PC-3 (cell line): ENCODE measurements at regions not wholly inside any gene's neighbourhood (a gene's known extent, or its start where the extent isn't known, plus 50 kb on each side); places are given as distances from the start of the nearest gene placed in this dataset.

Experiments
- ATAC-seq: fragments of 200-7000 bp; cut with Tn5 transposase; 2 replicates; pipeline ENCODE4 v1.9.1; 2020; ENCODE audit warnings: mild to moderate bottlenecking, moderate library complexity
- BruUV-seq: library from RNA; stranded (reverse); fragments of 400-500 nt; replicated peaks from 2 replicates; lab custom pipeline; 2021; lab: Mats Ljungman, UMichigan
- CTCF ChIA-PET: fragments of 300-600 bp; sonication (Branson Sonifier 250); formaldehyde crosslinking; loops from one replicate; lab custom pipeline; 2022; ENCODE audit warnings: antibody characterized with exemption; lab: Charles Lee
- POLR2A ChIA-PET: fragments of 300-600 bp; sonication (Branson Sonifier 250); formaldehyde crosslinking; loops from one replicate; lab custom pipeline; 2022; ENCODE audit warnings: antibody characterized with exemption; ENCODE audit not compliant: unreplicated experiment; lab: Charles Lee
- DNase-seq: peaks from one replicate; pipeline ENCODE4 v3.0.0-alpha.2; 2015
- H2AFZ ChIP-seq: fragments of 300-600 bp; sonication (generic); 2 replicates; pipeline ENCODE4 v1.6.0; 2016; ENCODE audit warnings: antibody characterized with exemption, low read length
- H3F3A ChIP-seq: fragments of 300-600 bp; sonication (generic); one replicate; pipeline ENCODE4 v1.6.0; 2017; ENCODE audit warnings: antibody characterized with exemption, low read length, control low read depth, mild to moderate bottlenecking; ENCODE audit not compliant: unreplicated experiment
- H3K27ac ChIP-seq: fragments of 300-600 bp; sonication (generic); 2 replicates; pipeline ENCODE4 v1.5.1; 2016; ENCODE audit warnings: mild to moderate bottlenecking, low read length
- H3K27me3 ChIP-seq: fragments of 300-600 bp; sonication (generic); 2 replicates; pipeline ENCODE4 v1.6.1; 2016; ENCODE audit warnings: low read length, mixed read lengths
- H3K36me3 ChIP-seq: fragments of 300-600 bp; sonication (generic); 2 replicates; pipeline ENCODE4 v1.6.1; 2016; ENCODE audit warnings: low read depth, mixed run types, low read length, mixed read lengths
- H3K4me1 ChIP-seq: fragments of 300-600 bp; sonication (generic); 2 replicates; pipeline ENCODE4 v1.5.1; 2016; ENCODE audit warnings: low read length; ENCODE audit not compliant: insufficient read depth
- H3K4me2 ChIP-seq: fragments of 300-600 bp; sonication (generic); 2 replicates; pipeline ENCODE4 v1.6.0; 2016; ENCODE audit warnings: low read length
- H3K4me3 ChIP-seq: fragments of 300-600 bp; sonication (generic); 2 replicates; pipeline ENCODE4 v1.5.1; 2016; ENCODE audit warnings: mild to moderate bottlenecking, low read length, mixed read lengths
- H3K79me2 ChIP-seq: fragments of 300-600 bp; sonication (generic); 2 replicates; pipeline ENCODE4 v1.6.1; 2017; ENCODE audit warnings: low read length, mixed read lengths
- H3K9ac ChIP-seq: fragments of 300-600 bp; sonication (generic); 2 replicates; pipeline ENCODE4 v1.6.0; 2016; ENCODE audit warnings: mild to moderate bottlenecking, low read length
- H3K9me2 ChIP-seq: fragments of 300-600 bp; sonication (generic); replicated peaks from 2 replicates; pipeline ENCODE4 v1.6.1; 2016; ENCODE audit warnings: mixed run types, low read length, mixed read lengths
- H3K9me3 ChIP-seq: fragments of 300-600 bp; sonication (generic); 2 replicates; pipeline ENCODE4 v1.6.1; 2016; ENCODE audit warnings: low read length, mixed read lengths
- H4K20me1 ChIP-seq: fragments of 300-600 bp; sonication (generic); 2 replicates; pipeline ENCODE4 v1.6.1; 2016; ENCODE audit warnings: low read length, mixed read lengths
- CTCF ChIP-seq: fragments of 300-600 bp; sonication (generic); conservative IDR thresholded peaks from 2 replicates; pipeline ENCODE4 v1.5.1; 2017; ENCODE audit warnings: antibody characterized with exemption, low read depth, mild to moderate bottlenecking, low read length
- EZH2 ChIP-seq: fragments of 300-600 bp; sonication (generic); IDR thresholded peaks from one replicate; pipeline ENCODE4 v1.6.1; 2017; ENCODE audit warnings: antibody characterized with exemption, mild to moderate bottlenecking, low read length; ENCODE audit not compliant: unreplicated experiment
- EZH2phosphoT487 ChIP-seq: fragments of 300-600 bp; sonication (generic); IDR thresholded peaks from 2 replicates; pipeline ENCODE4 v1.6.1; 2018; ENCODE audit warnings: mild to moderate bottlenecking, antibody characterized with exemption, low read length, borderline replicate concordance
- intact Hi-C: fragments of 100-400 bp; cut with micrococcal nuclease; formaldehyde crosslinking; loops from 2 replicates; pipeline ENCODE4 v1.9.0; 2023

GRCh38 chr2:237202288-237203030, 116.8 kb downstream of the COPS8 start:
- H3K4me3 ChIP-seq, result peak overlapping the region; percentile 40
- ATAC-seq (peak; percentile 19; the same call in 1 of the 2 replicates), DNase-seq (no peak)
- no peaks in the 10 kb centered on the region for H3F3A ChIP-seq
- H4K20me1 ChIP-seq, result no peaks in the 10 kb centered on the region
- no peaks in the 10 kb centered on the region for H3K79me2 ChIP-seq
- H3K36me3 ChIP-seq, result no peaks in the 10 kb centered on the region
- H3K27me3 ChIP-seq, result no peaks in the 10 kb centered on the region
- peaks cover 51% of the 10 kb centered on the region for H3K4me1 ChIP-seq
- POLR2A ChIA-PET, result interaction anchor here (0.5 to 0.6 kb wide), 2 partner anchors 11 to 110 kb away, joined by 3 to 12 read pairs; no protein-coding TSS in a partner anchor
- H3K9me3 ChIP-seq, result no peaks in the 10 kb centered on the region
- intact Hi-C loops, result loop anchor here (2.0 kb wide), 1 partner anchor 24 kb away; no protein-coding TSS in a partner anchor
- H3K27ac ChIP-seq, result peak overlapping the region; percentile 71
- CTCF ChIA-PET, result no interaction called here
- BruUV-seq, result no TSS peak
- peak overlapping the region; percentile 76 for H3K4me2 ChIP-seq
- H3K9me2 ChIP-seq, result no peaks in the 10 kb centered on the region
- TF ChIP-seq EZH2phosphoT487, result no peak
- no peak for TF ChIP-seq EZH2
- no peak overlapping the region for H2AFZ ChIP-seq
- no peak overlapping the region; the same call in 1 of the 2 replicates for H3K9ac ChIP-seq

DNA sequence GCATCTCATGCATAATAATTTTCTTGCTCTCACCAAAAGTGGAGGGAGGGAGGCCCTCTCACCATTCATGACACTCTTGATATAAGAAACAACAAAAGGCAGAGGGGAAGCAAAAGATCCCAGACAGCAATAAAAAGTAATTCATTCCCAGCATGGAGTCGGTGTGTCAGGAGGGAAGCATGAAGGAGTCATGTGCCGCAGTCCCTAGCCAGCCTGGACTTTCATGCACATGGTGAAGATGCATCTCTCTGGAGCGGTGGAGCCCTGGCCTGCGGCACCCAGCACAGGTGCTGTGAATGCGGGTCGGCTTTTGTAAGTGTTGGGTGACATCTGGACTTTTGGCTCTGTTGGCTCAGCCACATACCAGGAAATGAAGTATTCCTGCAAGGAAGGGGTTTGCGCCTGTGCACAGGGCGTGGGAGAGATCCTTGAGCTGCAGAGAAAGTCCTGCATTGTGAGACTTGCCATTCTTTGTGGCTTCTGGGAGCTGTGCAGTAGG, 119.4 kb downstream of the COPS8 start:
- Histone ChIP-seq H3K9me3 (no peaks in the 10 kb centered on the region), H4K20me1 (no peaks in the 10 kb centered on the region), H3K4me1 (peaks cover 35% of the 10 kb centered on the region), H3K36me3 (no peaks in the 10 kb centered on the region), H3K4me2 (no peak overlapping the region), H3K9me2 (no peaks in the 10 kb centered on the region), H3F3A (no peaks in the 10 kb centered on the region), H3K27me3 (no peaks in the 10 kb centered on the region), H3K4me3 (no peak overlapping the region), H3K27ac (no peak overlapping the region), H3K79me2 (no peaks in the 10 kb centered on the region), H2AFZ (no peak overlapping the region), H3K9ac (no peak overlapping the region)
- no peak for ATAC-seq
- CTCF ChIA-PET, result no interaction called here
- intact Hi-C loops, result no loop called here
- DNase-seq, result no peak
- POLR2A ChIA-PET, result no interaction called here
- TF ChIP-seq CTCF, result no peak
- TF ChIP-seq EZH2phosphoT487, result no peak
- TF ChIP-seq EZH2, result no peak
- no TSS peak for BruUV-seq

GRCh38 chr2:237205561-237205971, 119.9 kb downstream of the COPS8 start:
- no peaks in the 10 kb centered on the region for H4K20me1 ChIP-seq
- no peak overlapping the region for H3K27ac ChIP-seq
- no peaks in the 10 kb centered on the region for H3K36me3 ChIP-seq
- no peaks in the 10 kb centered on the region for H3K9me2 ChIP-seq
- no peak overlapping the region for H2AFZ ChIP-seq
- H3K9me3 ChIP-seq, result no peaks in the 10 kb centered on the region
- ATAC-seq (no peak), DNase-seq (no peak)
- no peak overlapping the region for H3K4me2 ChIP-seq
- H3F3A ChIP-seq, result no peaks in the 10 kb centered on the region
- H3K4me3 ChIP-seq, result no peak overlapping the region
- H3K4me1 ChIP-seq, result peaks cover 35% of the 10 kb centered on the region
- no peaks in the 10 kb centered on the region for H3K79me2 ChIP-seq
- no peak overlapping the region for H3K9ac ChIP-seq
- CTCF ChIA-PET, result no interaction called here
- TF ChIP-seq CTCF (no peak), EZH2 (no peak), EZH2phosphoT487 (no peak)
- no peaks in the 10 kb centered on the region for H3K27me3 ChIP-seq
- BruUV-seq, result no TSS peak
- intact Hi-C loops, result no loop called here
- POLR2A ChIA-PET, result no interaction called here
